MCF 10A (cell line): ENCODE measurements at regions not wholly inside any gene's neighbourhood (a gene's known extent, or its start where the extent isn't known, plus 50 kb on each side); places are given as distances from the start of the nearest gene placed in this dataset.

Experiments used
- BruUV-seq: library from RNA; stranded (reverse); fragments of 400-500 nt; replicated peaks from 2 replicates; lab custom pipeline; 2021; lab: Mats Ljungman, UMichigan
- CTCF ChIA-PET: fragments of 300-600 bp; sonication (Branson Sonifier 250); formaldehyde crosslinking; extraction: SDS; loops from one replicate; lab custom pipeline; 2021; ENCODE audit warnings: antibody characterized with exemption, inconsistent platforms; lab: Yijun Ruan, JAX
- POLR2A ChIA-PET: fragments of 300-600, 350-650 bp; sonication (Branson Sonifier 250); formaldehyde crosslinking; extraction: SDS; loops from one replicate; lab custom pipeline; 2020; ENCODE audit warnings: antibody characterized with exemption, inconsistent platforms; lab: Yijun Ruan, JAX
- DNase-seq: peaks from one replicate; pipeline ENCODE4 v3.0.0-alpha.2; 2018; ENCODE audit not compliant: unreplicated experiment
- H3K27ac Mint-ChIP-seq: one replicate; pipeline ENCODE4 v1.8.0; 2022; ENCODE audit warnings: mild to moderate bottlenecking, low read depth, mixed read lengths; ENCODE audit not compliant: unreplicated experiment
- H3K27me3 Mint-ChIP-seq: one replicate; pipeline ENCODE4 v1.8.0; 2022; ENCODE audit warnings: mixed read lengths; ENCODE audit not compliant: insufficient read depth, unreplicated experiment
- H3K36me3 Mint-ChIP-seq: one replicate; pipeline ENCODE4 v1.8.0; 2022; ENCODE audit warnings: mild to moderate bottlenecking, moderate library complexity, mixed read lengths; ENCODE audit not compliant: insufficient read depth, unreplicated experiment
- H3K4me1 Mint-ChIP-seq: one replicate; pipeline ENCODE4 v1.8.0; 2022; ENCODE audit warnings: mixed read lengths; ENCODE audit not compliant: insufficient read depth, unreplicated experiment
- H3K4me3 Mint-ChIP-seq: one replicate; pipeline ENCODE4 v1.8.0; 2022; ENCODE audit warnings: mild to moderate bottlenecking, moderate library complexity, mixed read lengths; ENCODE audit not compliant: unreplicated experiment
- H3K9me3 Mint-ChIP-seq: one replicate; pipeline ENCODE4 v1.8.0; 2022; ENCODE audit warnings: mixed read lengths; ENCODE audit not compliant: unreplicated experiment
- CTCF ChIP-seq: fragments of 200-600 bp; IDR thresholded peaks from one replicate; pipeline ENCODE4 v1.8.0; 2022; ENCODE audit warnings: antibody characterized with exemption, mild to moderate bottlenecking; ENCODE audit not compliant: unreplicated experiment
- intact Hi-C: fragments of 100-400 bp; cut with micrococcal nuclease; formaldehyde crosslinking; loops from 2 replicates; pipeline ENCODE4 v1.14.1; 2022

GRCh38 chr7:4612939-4613841, 68.9 kb upstream of the FOXK1 start:
- H3K4me1 Mint-ChIP-seq = peaks cover 6% of the 10 kb centered on the region
- H3K4me3 Mint-ChIP-seq = no peak overlapping the region
- CTCF ChIA-PET = interaction anchor here (0.7 to 5.4 kb wide), 2 partner anchors 19 to 26 kb away, joined by 3 to 57 read pairs; no protein-coding TSS in a partner anchor
- H3K27ac Mint-ChIP-seq = peak overlapping the region; percentile 46
- no peak for TF ChIP-seq CTCF
- H3K9me3 Mint-ChIP-seq = no peaks in the 10 kb centered on the region
- BruUV-seq = no TSS peak
- intact Hi-C loops = loop anchor here (10.0 kb wide), 1 partner anchor 472 kb away; no protein-coding TSS in a partner anchor
- POLR2A ChIA-PET = no interaction called here
- no peaks in the 10 kb centered on the region for H3K36me3 Mint-ChIP-seq
- H3K27me3 Mint-ChIP-seq = no peaks in the 10 kb centered on the region
- DNase-seq = no peak

GRCh38 chr7:4613846-4614548, 68.1 kb upstream of the FOXK1 start:
- no peak for TF ChIP-seq CTCF
- H3K4me1 Mint-ChIP-seq = peaks cover 6% of the 10 kb centered on the region
- no peaks in the 10 kb centered on the region for H3K27me3 Mint-ChIP-seq
- no peaks in the 10 kb centered on the region for H3K9me3 Mint-ChIP-seq
- H3K27ac Mint-ChIP-seq = peak overlapping the region; percentile 46
- POLR2A ChIA-PET = no interaction called here
- CTCF ChIA-PET = interaction anchor here (0.6 to 5.4 kb wide), 3 partner anchors 18 to 318 kb away, joined by 3 to 57 read pairs (median 3); no protein-coding TSS in a partner anchor
- intact Hi-C loops = loop anchor here (10.0 kb wide), 1 partner anchor 471 kb away; no protein-coding TSS in a partner anchor
- no TSS peak for BruUV-seq
- no peak for DNase-seq
- H3K4me3 Mint-ChIP-seq = no peak overlapping the region
- H3K36me3 Mint-ChIP-seq = no peaks in the 10 kb centered on the region

- no peak for DNase-seq
- Mint-ChIP-seq H3K27me3 (no peaks in the 10 kb centered on the region), H3K9me3 (no peaks in the 10 kb centered on the region), H3K4me3 (no peak overlapping the region), H3K27ac (no peak overlapping the region), H3K36me3 (no peaks in the 10 kb centered on the region), H3K4me1 (no peaks in the 10 kb centered on the region)
- intact Hi-C loops = loop anchor here (10.0 kb wide), 1 partner anchor 469 kb away; no protein-coding TSS in a partner anchor
- TF ChIP-seq CTCF = no peak
- BruUV-seq = no TSS peak
- ChIA-PET POLR2A (no interaction called here), CTCF (interaction anchor here (5.4 kb wide), 1 partner anchor 16 kb away, joined by 57 read pairs; no protein-coding TSS in a partner anchor)
These were observed 66.0 kb upstream of the FOXK1 start for GRCh38 chr7:4616116-4616515.

GRCh38 chr7:4621396-4621795, 60.7 kb upstream of the FOXK1 start:
- no peak overlapping the region for H3K4me3 Mint-ChIP-seq
- no peak overlapping the region for H3K27ac Mint-ChIP-seq
- TF ChIP-seq CTCF = no peak
- H3K36me3 Mint-ChIP-seq = no peaks in the 10 kb centered on the region
- H3K27me3 Mint-ChIP-seq = no peaks in the 10 kb centered on the region
- no peaks in the 10 kb centered on the region for H3K4me1 Mint-ChIP-seq
- ChIA-PET POLR2A (no interaction called here), CTCF (no interaction called here)
- BruUV-seq = no TSS peak
- H3K9me3 Mint-ChIP-seq = no peaks in the 10 kb centered on the region
- intact Hi-C loops = no loop called here
- no peak for DNase-seq
